CD4-positive, alpha-beta T cell treated with Interferon alpha-2 for 1 hour (primary cell): ENCODE measurements at regions not wholly inside any gene's neighbourhood (a gene's known extent, or its start where the extent isn't known, plus 50 kb on each side); places are given as distances from the start of the nearest gene placed in this dataset.

Source experiments
- DNase-seq, 2 donors: peaks; one replicate each; pipeline ENCODE4 v3.0.0-alpha.2; 2020 to 2022

DNA sequence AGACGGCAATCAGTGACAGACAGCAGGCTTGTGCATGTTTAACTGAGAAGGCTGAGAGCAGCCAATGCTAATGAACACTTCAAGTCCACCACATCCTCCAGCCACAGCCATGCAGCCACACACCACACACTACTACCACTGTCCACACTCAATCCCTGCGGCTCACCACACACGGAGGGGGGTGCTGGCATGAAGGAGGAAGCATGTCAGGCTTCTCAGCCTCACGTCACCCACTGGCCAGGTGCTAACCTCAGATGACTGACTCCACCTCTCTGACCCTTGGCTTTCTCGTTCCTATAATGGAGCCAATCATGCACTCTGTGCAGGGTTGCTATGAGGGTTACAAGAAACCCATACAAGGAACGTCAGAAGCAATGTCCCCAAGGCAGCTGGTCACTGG, 165.4 kb upstream of the RNF32 start:
- no peak for DNase-seq

GRCh38 chr7:156474241-156474743, 166.3 kb upstream of the RNF32 start:
- no peak for DNase-seq

DNA sequence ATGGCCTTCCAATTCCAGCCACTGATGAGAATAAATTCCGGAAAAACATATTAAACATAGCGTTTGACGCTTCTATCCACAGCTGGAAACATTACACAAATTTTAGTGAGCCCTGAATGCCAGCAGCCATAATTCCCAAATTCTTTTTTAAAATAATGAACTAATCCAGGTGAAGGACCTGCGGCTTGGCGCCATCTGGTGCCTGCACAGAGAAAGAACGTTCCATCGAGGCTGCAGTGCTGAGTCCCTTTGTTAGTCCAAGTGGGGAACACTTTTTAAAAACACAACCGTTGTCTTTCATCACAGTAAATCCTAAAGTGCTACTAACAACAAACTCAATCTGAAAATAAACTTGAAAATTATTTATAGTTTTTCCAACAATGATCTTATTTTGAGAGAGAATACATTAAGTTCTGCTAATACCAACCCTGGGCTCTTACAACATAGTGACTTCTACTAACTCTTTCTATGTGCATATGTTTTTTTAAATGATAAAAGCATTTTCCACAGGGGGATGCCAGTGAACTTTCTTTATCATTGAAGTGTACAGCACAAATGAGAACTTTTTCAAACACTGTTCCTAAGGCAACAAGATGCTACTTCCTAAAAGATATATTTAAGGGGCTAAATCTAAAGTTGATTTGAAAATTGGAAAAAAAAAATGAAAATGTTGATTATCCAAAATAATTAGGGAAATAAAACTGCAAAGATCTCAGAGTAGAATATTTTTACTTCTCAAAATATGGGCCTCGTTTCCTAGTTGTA, 166.9 kb upstream of the RNF32 start:
- DNase-seq = peak in 1 of 2 donors; percentile 21

DNA sequence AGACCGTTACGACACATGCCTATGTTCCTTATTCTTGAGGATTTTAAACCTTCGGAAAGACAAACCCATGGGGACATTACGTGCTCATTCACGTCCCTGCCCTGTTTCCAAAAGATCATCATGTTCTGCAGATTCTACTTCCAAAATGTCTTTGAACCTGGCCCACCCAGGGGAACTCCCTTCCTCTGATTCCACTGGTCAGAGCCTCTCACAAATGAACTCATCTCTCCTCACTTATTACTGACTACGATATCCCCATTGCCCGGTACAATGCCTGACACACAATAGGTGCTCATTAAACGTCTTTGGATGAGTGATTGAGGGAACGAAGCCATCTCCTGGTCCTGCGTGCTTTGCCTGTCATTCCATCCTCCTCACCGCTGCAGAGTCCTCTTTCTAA, 168.3 kb upstream of the RNF32 start:
- no peak for DNase-seq

DNA sequence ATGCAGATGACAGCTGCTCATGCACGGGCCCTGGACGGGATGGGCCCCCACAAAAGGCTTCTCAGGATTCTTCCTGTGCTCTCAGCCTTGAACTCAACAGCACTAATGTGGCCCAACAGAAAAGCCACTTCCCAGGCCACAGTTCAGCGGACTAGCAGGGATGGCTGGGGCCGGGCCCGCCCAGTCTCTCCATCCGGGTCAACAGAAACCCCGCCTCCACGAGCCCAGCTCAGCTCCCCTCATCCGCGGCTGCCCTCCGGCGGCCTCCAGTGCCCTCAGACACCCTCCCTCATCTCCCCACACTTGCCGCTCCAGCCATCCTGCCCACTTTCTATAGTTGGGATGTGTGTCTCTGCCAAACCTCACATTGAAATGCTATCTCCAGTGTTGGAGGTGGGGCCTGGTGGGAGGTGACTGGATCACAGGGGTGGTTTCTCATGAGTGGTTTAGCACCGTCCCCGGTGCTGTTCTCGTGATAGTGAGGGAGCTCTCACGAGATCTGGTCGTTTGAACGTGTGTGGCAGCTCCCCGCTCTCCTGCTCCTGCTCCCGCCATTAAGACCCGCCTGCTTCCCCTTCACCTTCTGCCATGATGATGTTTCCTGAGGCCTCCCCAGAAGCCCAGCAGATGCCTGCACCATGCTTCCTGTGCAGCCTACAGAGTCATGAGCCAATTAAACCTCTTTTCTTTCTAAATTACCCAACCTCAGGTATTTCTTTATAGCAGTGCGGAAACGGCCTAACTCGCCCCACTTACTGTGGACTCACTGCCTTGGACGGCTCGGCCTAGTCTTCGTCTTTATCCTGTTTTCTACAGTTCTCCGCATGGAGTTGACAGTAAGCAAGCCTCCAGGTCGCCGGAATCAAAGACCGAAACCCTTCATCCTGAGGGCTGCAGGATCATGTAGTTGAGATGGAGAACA, 169.9 kb upstream of the RNF32 start:
- DNase-seq = no peak

DNA sequence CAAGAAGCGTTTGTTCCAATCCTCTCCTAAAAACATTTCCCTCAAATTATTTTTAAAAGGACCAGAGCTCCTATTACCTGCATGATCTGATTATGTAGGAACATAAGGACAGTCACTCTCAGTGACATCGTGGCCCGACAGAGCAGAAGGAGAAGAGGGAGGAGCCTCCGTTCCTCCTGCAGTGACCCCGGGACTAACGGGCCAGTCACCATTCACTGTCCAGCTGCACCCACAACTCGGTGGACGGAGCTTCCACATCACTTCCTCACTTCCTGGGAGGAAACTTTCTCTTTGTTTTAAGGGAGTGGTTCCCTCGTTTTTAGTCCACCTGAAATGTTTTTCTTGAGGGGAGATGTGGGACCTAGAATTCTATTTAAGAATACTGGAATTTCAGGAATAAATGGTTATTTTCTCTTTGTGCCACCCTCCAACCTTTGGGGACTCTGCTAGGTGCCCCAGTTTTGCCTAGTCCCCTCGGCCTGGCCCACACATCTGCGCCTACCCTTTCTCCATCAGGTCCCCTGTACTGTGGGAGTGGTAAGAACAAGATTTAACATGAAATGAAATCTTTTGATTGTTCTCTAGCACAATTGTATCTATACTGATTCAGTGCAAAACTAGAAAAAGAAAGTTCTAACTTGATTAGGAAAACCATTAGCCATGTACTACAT, 173.5 kb upstream of the RNF32 start:
- DNase-seq = no peak

DNA sequence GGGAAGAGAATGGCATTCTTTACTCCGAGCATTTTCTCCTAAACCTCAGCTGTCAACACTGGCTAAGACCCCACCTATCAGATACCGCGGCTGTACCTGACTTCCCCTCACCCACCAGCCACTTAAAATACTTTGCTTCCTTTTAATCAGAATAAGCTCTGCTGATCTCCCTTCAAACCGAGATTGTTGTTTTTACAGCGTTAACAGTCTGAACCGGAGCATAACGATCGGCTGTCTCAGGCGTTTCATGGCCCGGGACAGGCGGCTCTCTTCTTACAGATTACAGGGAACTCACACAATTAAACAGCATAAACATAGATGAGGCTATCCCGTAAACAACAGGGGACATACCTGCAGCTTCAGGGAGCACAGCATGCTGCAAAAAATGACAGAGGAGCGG, 174.3 kb upstream of the RNF32 start:
- DNase-seq = no peak

- no peak for DNase-seq
These were observed 175.4 kb upstream of the RNF32 start for GRCh38 chr7:156465186-156465585.

GRCh38 chr7:156464339-156464738, 176.2 kb upstream of the RNF32 start:
- DNase-seq = no peak

GRCh38 chr7:156463280-156463679, 177.3 kb upstream of the RNF32 start:
- no peak for DNase-seq

DNA sequence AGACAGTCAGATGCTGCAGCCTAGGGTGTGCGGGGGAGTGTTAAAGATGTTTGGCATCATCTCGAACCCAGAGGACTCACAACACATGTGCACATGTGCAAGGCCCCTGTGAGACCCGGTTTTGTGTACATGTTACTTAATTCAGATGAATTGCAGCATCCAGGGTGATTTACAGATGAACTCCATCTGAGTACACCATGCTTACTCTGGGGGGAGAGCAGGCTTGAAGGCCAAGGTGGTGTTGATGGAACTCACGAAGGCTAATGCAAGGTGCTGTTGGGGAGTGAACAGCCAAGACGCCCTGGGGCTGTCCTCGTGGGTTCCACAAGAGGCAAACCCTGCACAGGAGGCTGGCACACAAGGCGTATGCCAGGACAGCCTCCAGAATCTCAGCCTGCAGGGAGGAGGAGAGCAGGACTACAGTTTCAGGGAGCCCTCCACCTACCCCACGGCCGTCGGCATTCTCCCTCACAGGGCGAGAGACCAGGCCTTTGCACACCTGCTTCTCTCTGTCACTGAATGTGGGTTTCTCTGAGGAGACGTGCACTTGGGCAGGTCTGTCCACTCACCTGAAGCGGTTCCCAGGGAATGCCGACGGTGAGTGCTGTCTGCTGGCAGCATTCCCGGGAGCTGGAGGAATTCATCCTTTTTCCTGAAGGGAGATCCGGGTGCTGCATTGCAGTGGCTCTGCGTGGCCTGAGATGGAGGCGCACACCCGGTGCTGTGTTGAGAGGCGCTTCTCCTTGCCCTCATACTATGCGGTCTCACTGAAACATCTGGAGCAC, 178.5 kb upstream of the RNF32 start:
- DNase-seq = no peak

- no peak for DNase-seq
These were observed 179.5 kb upstream of the RNF32 start for GRCh38 chr7:156460858-156461627.

- DNase-seq = no peak
These were observed 181.0 kb upstream of the RNF32 start for GRCh38 chr7:156459582-156459981.

- no peak for DNase-seq
These were observed 181.5 kb upstream of the RNF32 start for GRCh38 chr7:156459067-156459466.

- no peak for DNase-seq
These were observed 182.6 kb upstream of the RNF32 start for GRCh38 chr7:156458011-156458410.

GRCh38 chr7:156456503-156457115, 184.0 kb upstream of the RNF32 start:
- DNase-seq = no peak

GRCh38 chr7:156456032-156456431, 184.5 kb upstream of the RNF32 start:
- DNase-seq = no peak

- no peak for DNase-seq
These were observed 190.1 kb upstream of the RNF32 start for GRCh38 chr7:156450473-156450872.

DNA sequence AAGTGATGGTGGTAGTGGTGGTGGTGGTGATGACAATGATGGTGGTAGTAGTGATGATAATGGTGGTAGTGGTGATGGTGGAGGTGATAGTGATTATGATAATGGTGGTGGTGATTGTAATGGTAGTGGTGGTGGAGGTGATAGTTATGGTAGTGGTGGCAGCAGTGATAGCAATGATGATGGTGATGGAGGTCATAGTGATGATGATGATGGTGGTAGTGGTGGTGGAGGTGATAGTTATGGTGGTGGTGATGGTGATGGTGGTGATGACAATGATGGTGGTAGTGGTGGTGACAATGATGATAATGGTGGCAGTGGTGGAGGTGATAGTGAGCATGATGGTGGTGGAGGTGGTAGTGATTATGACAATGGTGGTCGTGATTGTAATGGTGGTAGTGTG, 191.7 kb upstream of the RNF32 start:
- no peak for DNase-seq

GRCh38 chr7:156446990-156447389, 193.6 kb upstream of the RNF32 start:
- DNase-seq = no peak
